ENCODE measurements at regions not wholly inside any gene's neighbourhood (a gene's known extent, or its start where the extent isn't known, plus 50 kb on each side); places are given as distances from the start of the nearest gene placed in this dataset.
"Not testable (repeated sequence)": the region's sequence is repeated elsewhere in the genome, so short reads cannot be mapped to it uniquely, and the experiment has no call there.

DNA sequence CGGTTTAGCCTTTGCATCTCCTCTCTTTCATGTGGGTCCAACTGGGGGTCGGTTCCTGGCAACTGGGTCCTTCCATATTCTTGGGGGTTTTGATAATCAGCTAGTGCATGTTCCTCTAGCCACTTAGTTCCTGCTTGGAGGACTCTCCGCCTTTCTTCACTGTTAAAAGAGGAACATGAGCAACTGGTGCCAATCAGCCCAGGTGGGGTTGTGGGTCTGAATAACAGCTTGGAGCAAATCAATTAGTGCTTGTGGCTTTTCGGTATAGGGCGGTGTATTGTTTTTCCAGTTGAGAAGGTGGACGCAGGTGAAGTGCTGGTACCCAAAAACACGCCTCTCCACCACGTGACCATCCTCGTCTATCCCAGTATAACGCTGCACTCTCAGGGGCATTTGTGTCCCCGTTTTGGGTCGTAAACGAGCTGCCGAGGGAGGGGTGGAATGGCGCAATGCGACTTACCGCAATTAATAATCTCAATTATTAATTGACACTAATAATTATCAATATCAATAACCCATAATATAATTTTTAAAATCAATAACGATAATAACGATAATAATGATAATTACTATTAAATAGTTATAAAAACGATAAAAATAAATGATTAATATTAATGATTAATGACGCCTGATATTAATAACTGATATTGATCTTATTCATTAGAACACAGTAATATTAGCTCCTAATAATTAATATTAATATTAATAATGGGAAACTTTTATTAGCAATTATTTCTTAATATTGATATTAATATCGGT is 51.9 kb upstream of the ALG1L2 start:
- H3K36me3 Mint-ChIP-seq (ENCODE audit: low read depth); H3K27me3 Mint-ChIP-seq; DNase-seq; H3K27ac Mint-ChIP-seq; H3K4me1 Mint-ChIP-seq; H3K4me3 Mint-ChIP-seq; H3K9me3 Mint-ChIP-seq: not testable (repeated sequence)
- intact Hi-C loops (cut with micrococcal nuclease): loop anchor here (5.0 kb wide), 1 partner anchor 68 kb away; no protein-coding TSS in a partner anchor
